RWPE2 (cell line): ENCODE measurements at regions not wholly inside any gene's neighbourhood (a gene's known extent, or its start where the extent isn't known, plus 50 kb on each side); places are given as distances from the start of the nearest gene placed in this dataset.
"Not testable (repeated sequence)": the region's sequence is repeated elsewhere in the genome, so short reads cannot be mapped to it uniquely, and the experiment has no call there.

Experiments used
- ATAC-seq: fragments of 200-7000 bp; cut with Tn5 transposase; 3 replicates; pipeline ENCODE4 v1.9.1; 2021; ENCODE audit warnings: low read depth
- DNase-seq: peaks from one replicate; pipeline ENCODE4 v3.0.0-alpha.2; 2020; ENCODE audit warnings: low spot score
- H3K27ac ChIP-seq: fragments of 450-650 bp; 2 replicates; pipeline ENCODE4 v1.5.1; 2017; ENCODE audit warnings: mild to moderate bottlenecking; ENCODE audit not compliant: poor library complexity, severe bottlenecking
- H3K27me3 ChIP-seq: fragments of 250-450 bp; sonication (Bioruptor Pico); 2 replicates; pipeline ENCODE4 v1.5.1; 2021; ENCODE audit warnings: mild to moderate bottlenecking, moderate library complexity; ENCODE audit not compliant: insufficient read depth, poor library complexity, severe bottlenecking
- H3K36me3 ChIP-seq: fragments of 250-450 bp; sonication (Bioruptor Pico); 2 replicates; pipeline ENCODE4 v1.5.1; 2020; ENCODE audit warnings: low read depth, mild to moderate bottlenecking, moderate library complexity
- H3K4me1 ChIP-seq: fragments of 250-450 bp; sonication (Bioruptor Pico); 2 replicates; pipeline ENCODE4 v1.5.1; 2021; ENCODE audit warnings: mild to moderate bottlenecking, moderate library complexity; ENCODE audit not compliant: insufficient read depth, poor library complexity, severe bottlenecking
- H3K4me3 ChIP-seq: fragments of 250-450 bp; sonication (Bioruptor Pico); 2 replicates; pipeline ENCODE4 v1.5.1; 2021; ENCODE audit warnings: mild to moderate bottlenecking, moderate library complexity; ENCODE audit not compliant: severe bottlenecking
- H3K9me3 ChIP-seq: fragments of 250-450 bp; sonication (Bioruptor Pico); 2 replicates; pipeline ENCODE4 v1.5.1; 2021; ENCODE audit warnings: mild to moderate bottlenecking, moderate library complexity; ENCODE audit not compliant: severe bottlenecking
- CTCF ChIP-seq: fragments of 450-650 bp; IDR thresholded peaks from one replicate; pipeline ENCODE4 v1.5.1; 2017; ENCODE audit warnings: mild to moderate bottlenecking, moderate library complexity; ENCODE audit not compliant: poor library complexity, severe bottlenecking

- no peak for TF ChIP-seq CTCF
- Histone ChIP-seq H3K4me1 (no peaks in the 10 kb centered on the region), H3K27me3 (no peaks in the 10 kb centered on the region), H3K9me3 (peaks cover 2% of the 10 kb centered on the region), H3K36me3 (no peaks in the 10 kb centered on the region), H3K4me3 (no peak overlapping the region), H3K27ac (no peak overlapping the region)
- no peak for ATAC-seq
- no peak for DNase-seq
Measured at GRCh38 chr16:80909720-80910119, 97.0 kb downstream of the CMC2 start.

- not testable (repeated sequence) for H3K9me3 ChIP-seq, H3K36me3 ChIP-seq, H3K27ac ChIP-seq, H3K27me3 ChIP-seq, H3K4me1 ChIP-seq, H3K4me3 ChIP-seq, DNase-seq, ATAC-seq
Measured at GRCh38 chr16:80906169-80906568, 100.5 kb downstream of the CMC2 start.

GRCh38 chr16:80903616-80904015, 99.2 kb upstream of the CDYL2 start:
- H3K4me1 ChIP-seq: no peaks in the 10 kb centered on the region
- no peak overlapping the region for H3K4me3 ChIP-seq
- no peaks in the 10 kb centered on the region for H3K27me3 ChIP-seq
- H3K9me3 ChIP-seq: no peaks in the 10 kb centered on the region
- no peak for DNase-seq
- H3K27ac ChIP-seq: no peak overlapping the region
- H3K36me3 ChIP-seq: no peaks in the 10 kb centered on the region
- no peak for ATAC-seq
- no peak for TF ChIP-seq CTCF

- DNase-seq (no peak), ATAC-seq (no peak)
- Histone ChIP-seq H3K4me3 (no peak overlapping the region), H3K36me3 (no peaks in the 10 kb centered on the region), H3K27ac (no peak overlapping the region), H3K27me3 (no peaks in the 10 kb centered on the region), H3K9me3 (no peaks in the 10 kb centered on the region), H3K4me1 (no peaks in the 10 kb centered on the region)
- no peak for TF ChIP-seq CTCF
Measured at GRCh38 chr16:80902306-80903110, 98.1 kb upstream of the CDYL2 start.

GRCh38 chr16:80900593-80900954, 96.2 kb upstream of the CDYL2 start:
- Histone ChIP-seq H3K9me3 (no peaks in the 10 kb centered on the region), H3K36me3 (no peaks in the 10 kb centered on the region), H3K27me3 (no peaks in the 10 kb centered on the region), H3K4me3 (no peak overlapping the region), H3K4me1 (no peaks in the 10 kb centered on the region), H3K27ac (no peak overlapping the region)
- ATAC-seq (no peak), DNase-seq (no peak)
- no peak for TF ChIP-seq CTCF
